ENCODE measurements at regions not wholly inside any gene's neighbourhood (a gene's known extent, or its start where the extent isn't known, plus 50 kb on each side); places are given as distances from the start of the nearest gene placed in this dataset.
"Not testable (repeated sequence)": the region's sequence is repeated elsewhere in the genome, so short reads cannot be mapped to it uniquely, and the experiment has no call there.

- DNase-seq (ENCODE audit: low read depth, low spot score), result no peak
- TF ChIP-seq JUN (IDR thresholded peaks at IDR 0.05; ENCODE audit: borderline replicate concordance, insufficient read depth, insufficient read length, low read depth) (no peak), MYC (IDR thresholded peaks at IDR 0.05; ENCODE audit: low read depth, low read length) (no peak), POLR2A (IDR thresholded peaks at IDR 0.05; ENCODE audit: low read depth, low read length) (no peak), GATA2 (IDR thresholded peaks at IDR 0.05; ENCODE audit: insufficient read depth, insufficient read length, low read depth, low read length) (no peak), EZH2 (IDR thresholded peaks at IDR 0.05; ENCODE audit: borderline replicate concordance, low read depth, low read length, severe bottlenecking) (no peak), CTCF (IDR thresholded peaks at IDR 0.05; ENCODE audit: extremely low read depth in 1 of 2, insufficient read depth in 1 of 2, low read depth in 1 of 2, low read length in 2 of 2) (no peak), POLR2AphosphoS5 (IDR thresholded peaks at IDR 0.05; ENCODE audit: insufficient read depth, low read depth, low read length) (no peak), FOS (IDR thresholded peaks at IDR 0.05; ENCODE audit: borderline replicate concordance, insufficient read depth, low read length) (no peak)
- TF ChIP-seq, protein P1, sequence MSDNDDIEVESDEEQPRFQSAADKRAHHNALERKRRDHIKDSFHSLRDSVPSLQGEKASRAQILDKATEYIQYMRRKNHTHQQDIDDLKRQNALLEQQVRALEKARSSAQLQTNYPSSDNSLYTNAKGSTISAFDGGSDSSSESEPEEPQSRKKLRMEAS (IDR thresholded peaks at IDR 0.05; ENCODE audit: insufficient read depth, insufficient read length), result no peak
- Histone ChIP-seq H3K9ac (replicated peaks; ENCODE audit: extremely low read depth, insufficient read depth, low read length) (no peak overlapping the region), H3K4me1 (ENCODE audit: control insufficient read depth, extremely low read depth, insufficient read depth, low read length) (no peaks in the 10 kb centered on the region), H2AFZ (ENCODE audit: low read depth, low read length) (no peak overlapping the region), H3K9me3 (replicated peaks; ENCODE audit: control insufficient read depth, insufficient read depth, low read length) (no peaks in the 10 kb centered on the region), H4K20me1 (replicated peaks; ENCODE audit: control insufficient read depth, extremely low read depth, insufficient read depth, low read length) (no peaks in the 10 kb centered on the region), H3K4me3 (replicated peaks in 1 of 3; ENCODE audit: insufficient read depth in 1 of 3, low read depth in 1 of 3, low read length in 3 of 3) (no peak overlapping the region), H3K4me2 (ENCODE audit: insufficient read depth, low read length) (no peak overlapping the region), H3K9me1 (replicated peaks; ENCODE audit: control insufficient read depth, extremely low read depth, insufficient read depth, low read length) (no peaks in the 10 kb centered on the region), H3K79me2 (ENCODE audit: control insufficient read depth, insufficient read depth, low read length) (no peaks in the 10 kb centered on the region), H3K27ac (ENCODE audit: insufficient read depth, low read depth, low read length) (no peak overlapping the region), H3K27me3 (ENCODE audit: control insufficient read depth in 2 of 2, insufficient read depth in 2 of 2, low read length in 2 of 2) (peaks cover 9 to 16% of the 10 kb centered on the region in 2 experiments), H3K36me3 (ENCODE audit: control insufficient read depth in 2 of 2, extremely low read depth in 1 of 2, insufficient read depth in 2 of 2, low read length in 2 of 2) (no peaks in the 10 kb centered on the region)
- no TSS peak for BruUV-seq (replicated peaks)
- dilution Hi-C loops (cut with MboI; ENCODE audit: extremely low pct_ligation_motif_present, low sequenced_read_pairs), result no loop called here
- no peak for FAIRE-seq
- CTCF ChIA-PET, result interaction anchor here (1.6 kb wide), 1 partner anchor 9 kb away, joined by 5 read pairs; no protein-coding TSS in a partner anchor
- intact Hi-C loops (cut with micrococcal nuclease), result no loop called here
- POLR2A ChIA-PET, result no interaction called here
Observed at GRCh38 chr10:45104674-45105073, 104.0 kb downstream of the ZNF22 start.

DNA sequence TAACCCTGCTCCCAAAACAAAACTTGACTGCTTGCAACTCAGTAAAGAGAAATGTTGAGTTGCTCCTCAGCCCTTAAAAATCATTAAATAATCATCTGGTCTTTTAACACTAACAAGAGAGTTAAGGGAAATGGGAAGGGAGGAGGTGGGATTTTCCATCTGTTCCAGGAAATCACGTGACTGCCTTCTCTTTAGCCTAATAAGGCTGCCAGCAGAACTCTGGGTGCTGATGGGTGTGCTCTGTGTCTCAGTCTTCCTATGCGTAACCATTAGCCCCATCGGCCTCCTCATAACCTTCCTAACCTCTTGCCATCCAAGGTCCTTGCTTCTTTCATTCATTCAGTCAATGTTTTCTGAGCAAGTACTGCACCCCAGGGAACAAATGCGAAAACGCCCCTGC, 104.6 kb downstream of the ZNF22 start:
- H3K9me1 ChIP-seq (replicated peaks; ENCODE audit: control insufficient read depth, extremely low read depth, insufficient read depth, low read length); H3K36me3 ChIP-seq (ENCODE audit: control insufficient read depth in 2 of 2, extremely low read depth in 1 of 2, insufficient read depth in 2 of 2, low read length in 2 of 2); H4K20me1 ChIP-seq (replicated peaks; ENCODE audit: control insufficient read depth, extremely low read depth, insufficient read depth, low read length); H3K4me2 ChIP-seq (ENCODE audit: insufficient read depth, low read length); H3K4me3 ChIP-seq (replicated peaks in 1 of 3; ENCODE audit: insufficient read depth in 1 of 3, low read depth in 1 of 3, low read length in 3 of 3); intact Hi-C loops (cut with micrococcal nuclease); H2AFZ ChIP-seq (ENCODE audit: low read depth, low read length); POLR2A ChIA-PET; H3K9ac ChIP-seq (replicated peaks; ENCODE audit: extremely low read depth, insufficient read depth, low read length); FAIRE-seq; H3K9me3 ChIP-seq (replicated peaks; ENCODE audit: control insufficient read depth, insufficient read depth, low read length); H3K27ac ChIP-seq (ENCODE audit: insufficient read depth, low read depth, low read length); H3K79me2 ChIP-seq (ENCODE audit: control insufficient read depth, insufficient read depth, low read length); BruUV-seq (replicated peaks); dilution Hi-C loops (cut with MboI; ENCODE audit: extremely low pct_ligation_motif_present, low sequenced_read_pairs); H3K4me1 ChIP-seq (ENCODE audit: control insufficient read depth, extremely low read depth, insufficient read depth, low read length): not testable (repeated sequence)
- peak; percentile 20 for DNase-seq (ENCODE audit: low read depth, low spot score)
- H3K27me3 ChIP-seq (ENCODE audit: control insufficient read depth in 2 of 2, insufficient read depth in 2 of 2, low read length in 2 of 2), result peaks cover 5 to 13% of the 10 kb centered on the region in 2 experiments
- CTCF ChIA-PET, result interaction anchor here (1.6 kb wide), 1 partner anchor 8 kb away, joined by 5 read pairs; no protein-coding TSS in a partner anchor
